ENCODE measurements at regions not wholly inside any gene's neighbourhood (a gene's known extent, or its start where the extent isn't known, plus 50 kb on each side); places are given as distances from the start of the nearest gene placed in this dataset.

DNA sequence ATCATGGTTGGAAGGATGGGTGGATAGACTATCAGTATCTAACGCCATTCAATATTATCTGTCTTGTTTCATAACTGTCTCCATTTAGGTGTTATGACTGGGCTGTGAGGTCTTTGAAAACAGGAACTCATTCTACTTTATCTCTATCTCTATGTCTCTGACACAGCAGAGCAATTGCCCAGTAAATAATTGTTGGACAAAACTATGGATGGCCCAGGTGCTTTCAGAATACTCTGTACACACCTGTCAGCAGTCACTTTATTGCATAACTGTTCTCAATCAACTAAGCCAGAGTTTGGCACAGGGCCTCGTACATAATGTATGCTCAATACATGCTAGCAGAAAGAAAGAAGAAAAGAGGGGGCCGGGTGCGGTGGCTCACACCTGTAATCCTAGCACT is 210.3 kb downstream of the OPA1 start:
- no peak for TF ChIP-seq PHF8 (conservative IDR thresholded peaks at IDR 0.05; ENCODE audit: low read depth, low read length)
- TF ChIP-seq, protein P1, sequence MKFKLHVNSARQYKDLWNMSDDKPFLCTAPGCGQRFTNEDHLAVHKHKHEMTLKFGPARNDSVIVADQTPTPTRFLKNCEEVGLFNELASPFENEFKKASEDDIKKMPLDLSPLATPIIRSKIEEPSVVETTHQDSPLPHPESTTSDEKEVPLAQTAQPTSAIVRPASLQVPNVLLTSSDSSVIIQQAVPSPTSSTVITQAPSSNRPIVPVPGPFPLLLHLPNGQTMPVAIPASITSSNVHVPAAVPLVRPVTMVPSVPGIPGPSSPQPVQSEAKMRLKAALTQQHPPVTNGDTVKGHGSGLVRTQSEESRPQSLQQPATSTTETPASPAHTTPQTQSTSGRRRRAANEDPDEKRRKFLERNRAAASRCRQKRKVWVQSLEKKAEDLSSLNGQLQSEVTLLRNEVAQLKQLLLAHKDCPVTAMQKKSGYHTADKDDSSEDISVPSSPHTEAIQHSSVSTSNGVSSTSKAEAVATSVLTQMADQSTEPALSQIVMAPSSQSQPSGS (IDR thresholded peaks at IDR 0.05; ENCODE audit: low read length), result no peak
- TF ChIP-seq, protein P2, sequence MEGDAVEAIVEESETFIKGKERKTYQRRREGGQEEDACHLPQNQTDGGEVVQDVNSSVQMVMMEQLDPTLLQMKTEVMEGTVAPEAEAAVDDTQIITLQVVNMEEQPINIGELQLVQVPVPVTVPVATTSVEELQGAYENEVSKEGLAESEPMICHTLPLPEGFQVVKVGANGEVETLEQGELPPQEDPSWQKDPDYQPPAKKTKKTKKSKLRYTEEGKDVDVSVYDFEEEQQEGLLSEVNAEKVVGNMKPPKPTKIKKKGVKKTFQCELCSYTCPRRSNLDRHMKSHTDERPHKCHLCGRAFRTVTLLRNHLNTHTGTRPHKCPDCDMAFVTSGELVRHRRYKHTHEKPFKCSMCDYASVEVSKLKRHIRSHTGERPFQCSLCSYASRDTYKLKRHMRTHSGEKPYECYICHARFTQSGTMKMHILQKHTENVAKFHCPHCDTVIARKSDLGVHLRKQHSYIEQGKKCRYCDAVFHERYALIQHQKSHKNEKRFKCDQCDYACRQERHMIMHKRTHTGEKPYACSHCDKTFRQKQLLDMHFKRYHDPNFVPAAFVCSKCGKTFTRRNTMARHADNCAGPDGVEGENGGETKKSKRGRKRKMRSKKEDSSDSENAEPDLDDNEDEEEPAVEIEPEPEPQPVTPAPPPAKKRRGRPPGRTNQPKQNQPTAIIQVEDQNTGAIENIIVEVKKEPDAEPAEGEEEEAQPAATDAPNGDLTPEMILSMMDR (IDR thresholded peaks at IDR 0.05; ENCODE audit: control extremely low read depth in 1 of 3, insufficient read depth in 1 of 3, low read depth in 1 of 3, low read length in 3 of 3), result no peak
- TF ChIP-seq POLR2A (IDR thresholded peaks at IDR 0.05; ENCODE audit: control extremely low read depth in 1 of 2, low read depth in 2 of 2, low read length in 2 of 2), result no peak
- no peak for TF ChIP-seq HDAC2 (IDR thresholded peaks at IDR 0.05; ENCODE audit: borderline replicate concordance in 1 of 2, low read depth in 2 of 2, low read length in 2 of 2)
- TF ChIP-seq SP1 (IDR thresholded peaks at IDR 0.05; ENCODE audit: low read depth, low read length), result no peak

Data from H1 (cell line).